ENCODE measurements at regions not wholly inside any gene's neighbourhood (a gene's known extent, or its start where the extent isn't known, plus 50 kb on each side); places are given as distances from the start of the nearest gene placed in this dataset.

- no peak overlapping the region for H3K4me3 Mint-ChIP-seq (ENCODE audit: low read depth)
- peaks cover 3% of the 10 kb centered on the region for H3K9me3 Mint-ChIP-seq (ENCODE audit: low read depth)
- TF ChIP-seq CTCF (IDR thresholded peaks at IDR 0.05; ENCODE audit: unreplicated experiment): no peak
- H3K36me3 Mint-ChIP-seq (ENCODE audit: insufficient read depth): no peaks in the 10 kb centered on the region
- H3K4me1 Mint-ChIP-seq (ENCODE audit: low read depth): peaks cover 17% of the 10 kb centered on the region
- H3K27ac Mint-ChIP-seq: no peak overlapping the region
- H3K27me3 Mint-ChIP-seq: no peaks in the 10 kb centered on the region
- DNase-seq (ENCODE audit: low spot score, unreplicated experiment): no peak
These were observed 57.8 kb upstream of the FAM47B start for GRCh38 chrX:34884817-34885216.

GRCh38 chrX:34886011-34886410 is 56.6 kb upstream of the FAM47B start:
- Mint-ChIP-seq H3K4me1 (ENCODE audit: low read depth) (peaks cover 17% of the 10 kb centered on the region), H3K9me3 (ENCODE audit: low read depth) (peaks cover 3% of the 10 kb centered on the region), H3K36me3 (ENCODE audit: insufficient read depth) (no peaks in the 10 kb centered on the region), H3K27me3 (no peaks in the 10 kb centered on the region), H3K4me3 (ENCODE audit: low read depth) (no peak overlapping the region), H3K27ac (no peak overlapping the region)
- no peak for TF ChIP-seq CTCF (IDR thresholded peaks at IDR 0.05; ENCODE audit: unreplicated experiment)
- DNase-seq (ENCODE audit: low spot score, unreplicated experiment): no peak

GRCh38 chrX:34891391-34891790 is 51.2 kb upstream of the FAM47B start:
- H3K4me3 Mint-ChIP-seq (ENCODE audit: low read depth): no peak overlapping the region
- no peak overlapping the region for H3K27ac Mint-ChIP-seq
- no peak for TF ChIP-seq CTCF (IDR thresholded peaks at IDR 0.05; ENCODE audit: unreplicated experiment)
- H3K4me1 Mint-ChIP-seq (ENCODE audit: low read depth): no peaks in the 10 kb centered on the region
- no peaks in the 10 kb centered on the region for H3K27me3 Mint-ChIP-seq
- no peaks in the 10 kb centered on the region for H3K36me3 Mint-ChIP-seq (ENCODE audit: insufficient read depth)
- no peak for DNase-seq (ENCODE audit: low spot score, unreplicated experiment)
- H3K9me3 Mint-ChIP-seq (ENCODE audit: low read depth): no peaks in the 10 kb centered on the region
